Activated T-cell treated with anti-CD3 and anti-CD28 coated beads for 24 hours (primary cell): ENCODE measurements at regions not wholly inside any gene's neighbourhood (a gene's known extent, or its start where the extent isn't known, plus 50 kb on each side); places are given as distances from the start of the nearest gene placed in this dataset.
"Not testable (repeated sequence)": the region's sequence is repeated elsewhere in the genome, so short reads cannot be mapped to it uniquely, and the experiment has no call there.

Experiments used
- DNase-seq: peaks from one replicate; pipeline ENCODE4 v3.0.0-alpha.2; 2020; ENCODE audit warnings: low read depth

DNA sequence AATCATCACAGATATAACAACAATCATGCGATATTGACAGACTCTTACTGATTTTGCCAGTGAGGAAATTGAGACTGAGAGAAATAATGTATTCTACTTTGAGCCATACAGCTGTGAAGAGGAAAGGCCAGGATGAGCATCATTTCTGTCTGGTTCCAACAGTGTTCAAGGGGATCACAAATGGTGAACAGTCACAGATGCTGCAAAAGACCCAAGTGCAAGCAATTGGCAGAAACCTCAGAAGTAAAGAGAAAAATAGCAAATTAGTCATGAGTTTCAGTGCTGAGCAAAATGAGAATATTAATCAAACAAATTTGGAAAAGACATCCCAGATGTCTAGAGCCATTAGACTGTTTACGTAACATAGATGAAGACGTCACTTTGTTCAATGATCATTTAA lies 114.1 kb downstream of the RAB38 start:
- no peak for DNase-seq

DNA sequence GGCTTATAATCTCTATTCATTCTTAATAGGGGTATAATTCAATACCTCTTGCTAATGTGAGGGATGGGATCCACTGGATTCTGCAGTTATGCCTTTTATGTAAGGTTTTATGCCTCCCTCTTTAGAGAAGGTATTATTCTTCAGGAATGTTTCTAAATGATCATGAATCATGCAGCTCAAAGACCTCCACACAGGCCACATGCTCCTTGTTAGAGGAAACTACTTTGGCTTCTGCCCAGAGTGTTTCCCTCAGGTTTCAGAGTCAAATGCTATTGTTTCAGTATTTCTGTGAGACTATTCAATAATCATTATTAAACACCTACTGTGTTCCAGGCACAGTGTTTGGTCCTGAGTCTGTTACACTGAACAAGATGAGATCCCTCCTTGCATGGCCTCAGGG lies 115.9 kb downstream of the RAB38 start:
- DNase-seq, result no peak

- no peak for DNase-seq
Observed at GRCh38 chr11:88051396-88051795, 123.8 kb downstream of the RAB38 start.

DNA sequence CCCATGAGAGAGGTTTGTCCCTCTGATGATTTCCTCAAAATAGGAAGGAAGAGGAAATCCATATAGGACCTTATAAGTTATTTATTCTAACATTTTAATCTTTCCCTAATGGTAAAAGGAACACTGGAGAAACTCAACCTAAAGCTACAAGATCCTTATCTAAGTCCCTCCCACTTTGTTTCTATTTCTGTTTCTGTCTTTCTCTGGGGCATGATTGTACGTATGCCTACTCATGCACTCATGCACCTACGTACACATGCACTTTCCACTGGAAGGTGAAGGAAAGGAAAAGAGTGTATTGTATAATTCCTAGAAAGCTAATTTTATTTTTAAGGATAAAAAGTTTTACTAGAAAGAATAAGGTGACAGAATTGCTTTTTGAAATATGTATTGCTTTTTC lies 125.0 kb downstream of the RAB38 start:
- DNase-seq, result no peak

- DNase-seq, result not testable (repeated sequence)
Observed at GRCh38 chr11:88045288-88045687, 130.0 kb downstream of the RAB38 start.

DNA sequence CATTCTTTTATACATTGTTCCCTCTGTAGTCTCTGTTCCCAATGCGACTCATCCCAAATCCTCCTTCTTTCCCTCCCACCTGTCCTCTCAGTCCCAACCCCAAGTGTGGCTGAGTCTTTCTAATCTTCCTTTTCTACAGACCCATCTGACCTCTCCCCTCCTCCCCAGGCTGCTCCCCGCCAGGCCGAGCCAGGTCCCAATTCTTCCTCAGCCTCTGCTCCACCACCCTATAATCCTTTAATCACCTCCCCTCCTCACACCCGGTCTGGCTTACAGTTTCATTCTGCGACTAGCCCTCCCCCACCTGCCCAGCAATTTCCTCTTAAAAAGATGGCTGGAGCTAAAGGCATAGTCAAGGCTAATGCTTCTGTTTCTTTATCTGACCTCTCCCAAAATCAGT lies 130.6 kb downstream of the RAB38 start:
- DNase-seq, result not testable (repeated sequence)

- no peak for DNase-seq
Observed at GRCh38 chr11:88043149-88043548, 132.1 kb downstream of the RAB38 start.

GRCh38 chr11:88042647-88043046 lies 132.6 kb downstream of the RAB38 start:
- DNase-seq, result no peak

DNA sequence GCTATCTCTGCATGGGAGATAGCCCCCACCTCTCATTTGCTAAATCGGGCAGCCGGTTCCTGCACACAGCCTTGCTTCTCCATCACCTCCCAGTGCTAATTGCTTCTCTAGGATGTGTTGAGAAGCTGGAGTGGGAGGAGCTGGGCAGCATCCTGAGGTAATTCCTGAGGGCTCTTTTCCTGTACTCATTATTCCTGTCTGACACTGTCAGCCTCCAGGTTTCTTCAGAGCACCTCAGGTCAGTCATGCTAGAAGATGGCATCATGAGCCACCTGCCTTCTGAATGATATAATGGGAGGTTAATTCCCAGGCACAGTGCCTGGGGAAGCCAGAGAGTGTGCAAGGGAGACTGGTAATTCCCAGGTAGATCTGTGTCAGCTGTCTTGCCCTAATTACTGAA lies 133.0 kb downstream of the RAB38 start:
- no peak for DNase-seq

DNA sequence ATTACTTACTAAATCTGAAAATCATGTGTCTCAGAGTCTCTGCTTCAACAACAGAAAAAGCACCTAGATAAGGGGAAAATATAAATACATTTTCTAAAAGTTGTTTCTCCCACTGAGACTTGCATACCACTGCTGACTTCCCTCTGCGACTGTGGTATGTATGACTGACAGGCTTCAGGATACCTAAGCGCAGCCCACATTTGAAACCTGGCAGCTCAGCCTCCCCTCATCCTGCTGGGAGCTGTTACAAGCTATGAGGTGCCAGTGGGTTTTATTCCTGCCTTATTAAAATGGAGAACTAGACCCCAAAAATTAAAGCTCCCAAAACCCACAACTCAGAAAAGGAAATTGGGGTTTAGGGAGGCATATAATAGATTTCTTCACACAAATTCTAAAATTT lies 133.6 kb downstream of the RAB38 start:
- no peak for DNase-seq

- no peak for DNase-seq
Observed at GRCh38 chr11:88040148-88040496, 135.1 kb downstream of the RAB38 start.

DNA sequence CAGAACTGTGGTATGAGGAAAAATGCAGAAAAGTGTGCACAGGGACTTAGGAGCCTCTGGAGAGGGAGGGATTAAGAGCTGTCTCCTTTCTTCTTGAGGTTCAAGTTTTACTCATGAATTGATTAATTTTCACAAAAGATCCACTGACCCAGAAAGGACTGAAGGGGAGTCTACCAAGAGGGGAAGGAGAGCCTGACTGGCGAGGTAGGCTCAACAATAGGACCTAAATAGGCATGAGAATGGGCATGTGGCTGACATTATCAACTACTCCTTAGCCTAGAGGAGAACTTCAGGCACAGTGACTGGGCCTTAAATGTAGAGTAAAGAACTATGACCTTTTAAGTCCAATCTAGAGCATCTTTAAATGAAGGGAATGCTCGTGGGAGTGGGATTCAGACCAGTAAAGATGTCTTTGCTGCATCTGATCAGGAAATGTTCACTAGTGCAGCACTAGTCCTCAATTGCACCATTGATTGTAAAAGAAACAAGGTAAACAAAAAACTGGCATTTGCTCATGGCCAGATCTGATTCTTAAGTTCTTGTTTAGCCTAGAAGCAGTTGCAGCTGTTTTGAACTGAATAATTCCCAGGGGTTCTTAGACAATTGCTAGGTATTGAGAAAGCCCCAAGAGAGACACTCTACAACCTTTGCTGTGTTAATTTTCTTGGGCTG lies 135.6 kb downstream of the RAB38 start:
- no peak for DNase-seq

GRCh38 chr11:88038063-88038462 lies 137.2 kb downstream of the RAB38 start:
- DNase-seq, result no peak

GRCh38 chr11:88036701-88037100 lies 138.5 kb downstream of the RAB38 start:
- no peak for DNase-seq

DNA sequence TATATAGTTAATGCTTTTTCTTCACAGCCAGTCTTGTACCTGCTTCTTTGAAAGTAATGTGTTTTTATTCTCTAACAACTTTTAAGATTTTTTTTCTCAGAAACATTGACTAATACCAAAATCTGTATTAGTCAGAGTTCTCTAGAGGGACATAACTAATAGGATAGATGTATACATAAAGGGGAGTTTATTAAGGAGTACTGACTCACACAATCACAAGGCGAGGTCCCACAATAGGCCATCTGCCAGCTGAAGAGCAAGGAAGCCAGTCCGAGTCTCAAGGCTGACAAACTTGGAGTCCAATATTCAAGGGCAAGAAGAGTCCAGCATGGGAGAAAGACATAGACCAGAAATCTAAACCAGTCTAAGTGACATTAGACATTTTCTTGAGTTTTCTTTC lies 140.0 kb downstream of the RAB38 start:
- no peak for DNase-seq

GRCh38 chr11:88017666-88018065 lies 157.6 kb downstream of the RAB38 start:
- no peak for DNase-seq

DNA sequence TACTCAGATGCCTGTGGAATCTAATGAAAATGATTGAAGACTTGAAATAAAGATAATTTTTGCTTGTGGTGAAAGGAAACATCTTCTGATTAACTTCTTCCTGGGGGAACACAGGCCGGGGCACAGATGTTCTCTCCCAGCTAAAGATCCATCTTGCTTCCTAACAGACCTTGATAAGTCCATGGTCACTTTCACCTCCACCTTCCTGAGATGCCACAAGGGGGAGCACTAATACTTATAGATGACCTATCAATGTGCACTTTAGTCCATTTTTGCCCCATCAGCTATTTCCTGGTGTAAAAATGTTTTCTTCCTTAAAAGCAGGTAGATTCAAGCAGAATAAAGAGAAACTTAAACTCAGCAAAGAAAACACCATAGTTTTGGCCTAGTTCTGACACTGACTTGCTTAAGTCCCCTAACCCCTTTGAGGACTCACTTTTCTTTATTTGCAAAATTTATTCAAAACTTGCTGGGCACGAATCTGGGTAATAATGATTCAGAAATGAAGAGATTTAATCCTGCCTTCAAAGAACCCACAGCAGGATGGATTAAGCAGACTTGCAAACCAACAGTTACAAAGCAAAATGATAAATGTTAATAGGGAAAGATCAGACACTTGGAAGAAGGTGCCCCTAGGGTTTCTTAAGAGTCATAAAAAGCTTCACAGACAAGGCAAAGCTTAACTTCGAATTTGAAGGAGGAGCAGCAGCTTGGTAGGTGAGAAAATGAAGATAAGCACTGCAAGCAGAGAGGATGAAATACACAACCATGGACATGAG lies 158.7 kb downstream of the RAB38 start:
- DNase-seq, result peak; percentile 48

DNA sequence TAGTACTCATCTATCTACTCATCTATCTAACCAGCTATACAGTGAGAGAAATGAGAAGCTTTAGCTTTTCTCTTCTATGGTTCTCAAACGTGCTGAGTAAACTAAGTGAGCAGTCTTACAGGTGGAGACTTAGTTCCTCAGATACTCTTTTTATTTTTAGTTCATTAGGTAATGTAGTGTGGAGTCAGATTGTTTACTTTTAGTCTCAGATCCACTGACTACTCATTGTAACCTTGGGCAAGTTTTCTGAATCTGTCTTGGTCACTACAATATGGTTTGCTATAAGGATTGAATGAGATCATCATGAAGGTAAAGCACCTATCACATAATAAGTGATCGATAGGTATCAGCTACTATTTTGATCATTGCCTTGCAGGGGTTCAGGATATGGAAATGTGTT lies 160.1 kb downstream of the RAB38 start:
- no peak for DNase-seq

DNA sequence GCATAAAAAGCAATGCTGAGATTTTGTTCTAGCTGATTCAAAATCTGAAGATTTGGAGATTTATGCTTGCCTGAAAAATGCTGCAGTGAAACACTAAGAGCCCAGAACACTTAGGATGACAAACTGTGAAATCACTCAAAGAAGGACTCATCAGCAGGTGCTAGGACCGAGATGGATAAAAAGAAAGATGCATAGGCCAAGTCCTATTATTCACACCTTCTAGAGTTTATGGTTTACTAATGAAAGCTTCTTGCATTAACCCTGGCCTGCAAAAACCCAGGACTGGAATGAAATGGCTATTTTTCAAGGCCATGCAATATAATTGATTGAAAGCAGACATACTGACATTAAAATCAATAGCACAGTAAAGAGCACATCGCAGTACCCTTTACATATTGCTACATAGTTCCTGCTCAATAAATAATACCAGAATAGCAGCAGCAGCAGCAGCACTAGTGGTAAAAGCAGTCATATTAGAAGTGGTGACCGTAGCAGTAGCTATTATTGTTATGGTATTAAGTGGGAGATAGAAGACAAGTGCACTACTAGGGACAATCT lies 161.7 kb downstream of the RAB38 start:
- no peak for DNase-seq

DNA sequence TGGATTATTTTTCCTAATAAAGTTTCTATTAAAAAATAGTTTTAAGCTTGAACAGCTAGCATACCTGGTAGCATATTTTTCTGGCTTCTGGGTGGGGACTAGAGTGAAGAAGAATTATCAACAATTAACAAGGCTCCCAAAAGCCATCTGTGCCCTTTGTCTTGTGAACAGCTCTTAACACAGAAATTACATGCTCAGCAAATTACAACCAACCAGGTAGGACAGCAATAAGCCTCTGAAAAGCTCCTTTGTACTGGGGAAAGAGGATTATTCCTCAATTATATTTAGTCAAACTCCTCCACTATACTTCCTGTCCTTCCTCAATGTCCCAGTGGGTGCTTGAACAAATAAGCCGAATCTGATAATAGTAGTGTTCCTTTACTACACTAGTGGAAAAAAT lies 162.8 kb downstream of the RAB38 start:
- no peak for DNase-seq

GRCh38 chr11:87976009-87976408 lies 199.2 kb downstream of the RAB38 start:
- DNase-seq, result no peak

DNA sequence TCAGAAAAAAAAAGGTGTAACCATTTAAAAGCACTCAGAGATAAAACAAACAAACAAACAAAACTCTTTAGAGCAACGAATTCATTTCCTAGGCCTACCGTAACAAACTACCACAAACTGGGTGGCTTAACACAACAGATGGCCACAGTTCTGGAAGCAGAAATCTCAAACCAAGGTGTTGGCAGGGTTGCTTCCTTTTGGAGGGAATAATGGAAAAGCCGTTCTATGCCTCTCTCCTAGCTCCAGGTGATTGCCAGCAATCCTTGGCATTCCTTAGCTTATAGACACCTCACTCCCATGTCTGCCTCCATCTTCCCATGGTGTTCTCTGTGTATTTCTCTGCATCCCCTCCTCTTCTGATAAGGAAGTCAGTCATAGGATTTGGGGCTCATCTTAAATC lies 200.4 kb downstream of the RAB38 start:
- DNase-seq, result no peak

GRCh38 chr11:87972133-87972532 lies 203.1 kb downstream of the RAB38 start:
- DNase-seq, result no peak

- DNase-seq, result no peak
Observed at GRCh38 chr11:87971354-87971753, 203.9 kb downstream of the RAB38 start.
